ENCODE measurements at regions not wholly inside any gene's neighbourhood (a gene's known extent, or its start where the extent isn't known, plus 50 kb on each side); places are given as distances from the start of the nearest gene placed in this dataset.

DNA sequence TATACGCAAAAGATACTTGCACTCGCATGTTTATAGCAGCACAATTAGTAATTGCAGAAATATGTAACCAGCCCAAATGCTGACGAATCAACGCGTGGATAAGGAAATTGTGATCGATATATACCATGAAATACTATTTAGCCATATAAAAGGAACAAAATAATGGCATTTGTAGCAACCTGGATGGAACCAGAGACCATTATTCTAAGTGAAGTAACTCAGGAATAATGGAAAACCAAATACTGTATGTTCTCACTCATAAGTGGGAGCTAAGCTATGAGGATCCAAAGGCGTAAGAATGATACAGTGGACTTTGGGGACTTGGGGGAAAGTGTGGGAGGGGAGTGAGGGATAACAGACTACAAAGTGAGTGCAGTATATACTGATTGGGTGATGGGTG lies 1008.0 kb upstream of the CRIM1 start:
- no peak for DNase-seq
- Histone ChIP-seq H3K4me3 (ENCODE audit: low read length) (no peak overlapping the region), H3K4me1 (ENCODE audit: insufficient read depth, low read length) (no peaks in the 10 kb centered on the region), H3K27me3 (ENCODE audit: control insufficient read depth in 1 of 2, insufficient read depth in 2 of 2, low read length in 2 of 2) (no peaks in the 10 kb centered on the region), H3K9me3 (ENCODE audit: control insufficient read depth in 1 of 2, insufficient read depth in 1 of 2, low read length in 2 of 2) (peaks cover 0 to 8% of the 10 kb centered on the region in 2 experiments), H3K27ac (ENCODE audit: low read depth in 1 of 2, low read length in 2 of 2) (no peak overlapping the region), H3K36me3 (ENCODE audit: insufficient read depth, low read length) (no peaks in the 10 kb centered on the region)
- ChIA-PET POLR2A (no interaction called here), CTCF (no interaction called here)
- intact Hi-C loops (cut with DNase I, micrococcal nuclease): no loop called here
- H3K4me3 Mint-ChIP-seq: no peak overlapping the region
- no peaks in the 10 kb centered on the region for H3K4me1 Mint-ChIP-seq (ENCODE audit: low read depth)
- H3K27ac Mint-ChIP-seq: no peak overlapping the region
- H3K27me3 Mint-ChIP-seq: no peaks in the 10 kb centered on the region
- no peaks in the 10 kb centered on the region for H3K36me3 Mint-ChIP-seq (ENCODE audit: low read depth)
- TF ChIP-seq, protein P1, sequence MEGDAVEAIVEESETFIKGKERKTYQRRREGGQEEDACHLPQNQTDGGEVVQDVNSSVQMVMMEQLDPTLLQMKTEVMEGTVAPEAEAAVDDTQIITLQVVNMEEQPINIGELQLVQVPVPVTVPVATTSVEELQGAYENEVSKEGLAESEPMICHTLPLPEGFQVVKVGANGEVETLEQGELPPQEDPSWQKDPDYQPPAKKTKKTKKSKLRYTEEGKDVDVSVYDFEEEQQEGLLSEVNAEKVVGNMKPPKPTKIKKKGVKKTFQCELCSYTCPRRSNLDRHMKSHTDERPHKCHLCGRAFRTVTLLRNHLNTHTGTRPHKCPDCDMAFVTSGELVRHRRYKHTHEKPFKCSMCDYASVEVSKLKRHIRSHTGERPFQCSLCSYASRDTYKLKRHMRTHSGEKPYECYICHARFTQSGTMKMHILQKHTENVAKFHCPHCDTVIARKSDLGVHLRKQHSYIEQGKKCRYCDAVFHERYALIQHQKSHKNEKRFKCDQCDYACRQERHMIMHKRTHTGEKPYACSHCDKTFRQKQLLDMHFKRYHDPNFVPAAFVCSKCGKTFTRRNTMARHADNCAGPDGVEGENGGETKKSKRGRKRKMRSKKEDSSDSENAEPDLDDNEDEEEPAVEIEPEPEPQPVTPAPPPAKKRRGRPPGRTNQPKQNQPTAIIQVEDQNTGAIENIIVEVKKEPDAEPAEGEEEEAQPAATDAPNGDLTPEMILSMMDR (IDR thresholded peaks at IDR 0.05): no peak
- H3K9me3 Mint-ChIP-seq: no peaks in the 10 kb centered on the region
- ATAC-seq (ENCODE audit: poor library complexity): no peak

DNA sequence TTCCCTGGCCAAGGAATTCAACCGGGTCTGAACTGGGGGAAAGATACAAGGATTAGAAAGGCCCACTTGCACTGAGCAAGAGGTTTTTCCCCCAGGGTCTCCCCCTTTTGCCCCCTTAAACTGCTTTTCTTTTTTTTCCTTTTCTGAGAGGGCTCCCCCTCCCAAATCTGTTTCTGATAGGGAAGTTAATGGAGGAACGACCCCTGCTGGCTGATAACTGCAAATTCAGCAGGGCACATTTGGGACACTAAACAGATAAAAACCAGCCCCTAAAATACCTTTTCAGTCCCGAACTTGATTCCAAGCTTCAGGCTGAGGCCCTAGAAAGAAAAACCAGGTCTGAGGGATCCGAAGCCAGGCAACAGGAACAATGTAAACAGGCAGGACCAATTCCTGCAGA lies 1012.4 kb upstream of the CRIM1 start:
- Histone ChIP-seq H3K27me3 (ENCODE audit: control insufficient read depth in 1 of 2, insufficient read depth in 2 of 2, low read length in 2 of 2) (no peaks in the 10 kb centered on the region), H3K4me3 (ENCODE audit: low read length) (no peak overlapping the region), H3K4me1 (ENCODE audit: insufficient read depth, low read length) (no peaks in the 10 kb centered on the region), H3K36me3 (ENCODE audit: insufficient read depth, low read length) (no peaks in the 10 kb centered on the region), H3K27ac (ENCODE audit: low read depth in 1 of 2, low read length in 2 of 2) (no peak overlapping the region), H3K9me3 (ENCODE audit: control insufficient read depth in 1 of 2, insufficient read depth in 1 of 2, low read length in 2 of 2) (peaks cover 0 to 12% of the 10 kb centered on the region in 2 experiments)
- Mint-ChIP-seq H3K36me3 (ENCODE audit: low read depth) (no peaks in the 10 kb centered on the region), H3K27ac (no peak overlapping the region), H3K4me3 (no peak overlapping the region), H3K9me3 (peaks cover 2% of the 10 kb centered on the region), H3K27me3 (no peaks in the 10 kb centered on the region), H3K4me1 (ENCODE audit: low read depth) (no peaks in the 10 kb centered on the region)
- POLR2A ChIA-PET: no interaction called here
- TF ChIP-seq, protein P1 (IDR thresholded peaks at IDR 0.05): no peak
- intact Hi-C loops (cut with DNase I, micrococcal nuclease): no loop called here
- CTCF ChIA-PET: no interaction called here
- ATAC-seq (ENCODE audit: poor library complexity) (no peak), DNase-seq (no peak)

DNA sequence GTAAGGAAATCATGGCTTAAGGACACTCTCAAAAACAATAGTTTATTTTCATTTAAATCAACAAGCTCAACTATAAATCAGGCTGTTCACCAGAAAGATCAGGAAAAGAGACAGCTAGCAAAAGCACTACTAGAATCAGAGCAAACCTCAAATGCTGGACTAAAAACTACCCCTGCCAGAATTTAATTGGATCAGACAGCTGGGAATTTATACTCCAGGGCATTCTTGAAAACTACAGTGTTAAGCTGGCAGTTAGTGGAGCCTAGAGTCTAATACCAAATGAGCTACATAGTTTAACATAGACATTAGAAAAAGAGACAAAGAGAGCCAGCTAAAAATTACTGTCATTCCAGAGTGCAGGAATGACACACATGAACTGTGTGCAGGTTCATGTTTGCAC lies 1016.4 kb upstream of the CRIM1 start:
- ATAC-seq (ENCODE audit: poor library complexity): no peak
- peaks cover 0 to 12% of the 10 kb centered on the region in 2 experiments for H3K9me3 ChIP-seq (ENCODE audit: control insufficient read depth in 1 of 2, insufficient read depth in 1 of 2, low read length in 2 of 2)
- ChIA-PET POLR2A (no interaction called here), CTCF (no interaction called here)
- Mint-ChIP-seq H3K4me1 (ENCODE audit: low read depth) (no peaks in the 10 kb centered on the region), H3K9me3 (peaks cover 2% of the 10 kb centered on the region), H3K27ac (no peak overlapping the region), H3K36me3 (ENCODE audit: low read depth) (no peaks in the 10 kb centered on the region), H3K27me3 (no peaks in the 10 kb centered on the region), H3K4me3 (no peak overlapping the region)
- DNase-seq: no peak
- TF ChIP-seq, protein P1 (IDR thresholded peaks at IDR 0.05): no peak
- no peaks in the 10 kb centered on the region for H3K36me3 ChIP-seq (ENCODE audit: insufficient read depth, low read length)
- intact Hi-C loops (cut with DNase I, micrococcal nuclease): no loop called here
- no peaks in the 10 kb centered on the region for H3K27me3 ChIP-seq (ENCODE audit: control insufficient read depth in 1 of 2, insufficient read depth in 2 of 2, low read length in 2 of 2)
- no peaks in the 10 kb centered on the region for H3K4me1 ChIP-seq (ENCODE audit: insufficient read depth, low read length)
- H3K27ac ChIP-seq (ENCODE audit: low read depth in 1 of 2, low read length in 2 of 2): no peak overlapping the region
- no peak overlapping the region for H3K4me3 ChIP-seq (ENCODE audit: low read length)

All from CD4-positive, alpha-beta T cell (primary cell).